ENCODE measurements at regions not wholly inside any gene's neighbourhood (a gene's known extent, or its start where the extent isn't known, plus 50 kb on each side); places are given as distances from the start of the nearest gene placed in this dataset.

- Histone ChIP-seq H4K20me1 (ENCODE audit: control insufficient read depth, insufficient read depth) (no peaks in the 10 kb centered on the region), H3K9me3 (replicated peaks; ENCODE audit: control insufficient read depth, insufficient read depth, low read length) (no peaks in the 10 kb centered on the region), H3K4me3 (no peak overlapping the region), H3K36me3 (ENCODE audit: control insufficient read depth in 2 of 2, insufficient read depth in 2 of 2, low read length in 1 of 2) (no peaks in the 10 kb centered on the region), H3K27ac (ENCODE audit: control insufficient read depth, insufficient read depth) (no peak overlapping the region), H2AFZ (ENCODE audit: control insufficient read depth, low read depth, low read length) (no peak overlapping the region), H3K27me3 (replicated peaks in 1 of 2; ENCODE audit: control insufficient read depth in 2 of 2, insufficient read depth in 2 of 2, low read length in 1 of 2) (no peaks in the 10 kb centered on the region), H3K4me1 (ENCODE audit: control insufficient read depth, insufficient read depth, low read length) (no peaks in the 10 kb centered on the region), H3K9ac (ENCODE audit: control insufficient read depth, insufficient read depth, low read length) (no peak overlapping the region), H3K4me2 (ENCODE audit: control insufficient read depth, insufficient read depth) (no peak overlapping the region), H3K79me2 (ENCODE audit: control insufficient read depth, insufficient read depth, low read length) (no peaks in the 10 kb centered on the region)
- FAIRE-seq: no peak
- in situ Hi-C loops (cut with MboI) (no loop called here), intact Hi-C loops (cut with micrococcal nuclease; ENCODE audit: unreplicated experiment) (no loop called here)
- ChIA-PET POLR2A (no interaction called here), SMC1A (ENCODE audit: uncharacterized antibody, unreplicated experiment) (no interaction called here), CTCF (interaction anchor here (0.6 kb wide), 1 partner anchor 149 kb away, joined by 3 read pairs; no protein-coding TSS in a partner anchor), RAD21 (ENCODE audit: unreplicated experiment) (no interaction called here)
- no peak for ATAC-seq
- no peak for TF ChIP-seq E4F1 (IDR thresholded peaks at IDR 0.05; ENCODE audit: borderline replicate concordance, partially characterized antibody)
- TF ChIP-seq STAT3 (IDR thresholded peaks at IDR 0.05; ENCODE audit: low read depth, low read length): no peak
- no peak for TF ChIP-seq JUNB (IDR thresholded peaks at IDR 0.05)
- TF ChIP-seq YY1 (IDR thresholded peaks at IDR 0.05; ENCODE audit: low read depth, low read length): no peak
- TF ChIP-seq ZBTB11 (CRISPR knock-in tag; IDR thresholded peaks at IDR 0.05): no peak
- TF ChIP-seq IKZF1 (conservative IDR thresholded peaks at IDR 0.05): no peak
- TF ChIP-seq CEBPB (IDR thresholded peaks at IDR 0.05; ENCODE audit: borderline replicate concordance in 1 of 2, low read depth in 2 of 2, low read length in 2 of 2): no peak
- TF ChIP-seq KAT2A (conservative IDR thresholded peaks at IDR 0.05; ENCODE audit: control insufficient read depth, low read depth, low read length): no peak
- no peak for TF ChIP-seq SMARCA5 (IDR thresholded peaks at IDR 0.05)
- TF ChIP-seq FOXK2 (IDR thresholded peaks at IDR 0.05): no peak
- no peak for TF ChIP-seq NFIC (IDR thresholded peaks at IDR 0.05; ENCODE audit: low read depth, low read length)
- no peak for TF ChIP-seq CREM (IDR thresholded peaks at IDR 0.05; ENCODE audit: low read depth)
- no peak for TF ChIP-seq SREBF1 (IDR thresholded peaks at IDR 0.05; ENCODE audit: low read length)
- TF ChIP-seq POLR2AphosphoS5 (IDR thresholded peaks at IDR 0.05; ENCODE audit: low read length): no peak
- no peak for TF ChIP-seq ZNF622 (IDR thresholded peaks at IDR 0.05)
- BruUV-seq (replicated peaks): no TSS peak
- no peak for DNase-seq (ENCODE audit: low read depth, low spot score)
These were observed 87.7 kb upstream of the FSHR start for GRCh38 chr2:49241991-49242390.
